Endothelial cell of umbilical vein (primary cell): ENCODE measurements at regions not wholly inside any gene's neighbourhood (a gene's known extent, or its start where the extent isn't known, plus 50 kb on each side); places are given as distances from the start of the nearest gene placed in this dataset.

Experiments used
- BruUV-seq: library from RNA; stranded (reverse); fragments of 400-500 nt; replicated peaks from 2 replicates; lab custom pipeline; 2021; lab: Mats Ljungman, UMichigan
- CTCF ChIA-PET: fragments of 300-600, 350-600 bp; sonication (Branson Sonifier 250); formaldehyde crosslinking; loops from one replicate; lab custom pipeline; 2021; ENCODE audit warnings: antibody characterized with exemption, inconsistent platforms; lab: Charles Lee
- POLR2A ChIA-PET: fragments of 300-600, 350-600 bp; sonication (Branson Sonifier 250); formaldehyde crosslinking; loops from one replicate; lab custom pipeline; 2021; ENCODE audit warnings: antibody characterized with exemption, inconsistent platforms; lab: Charles Lee
- DNase-seq: peaks from one replicate; pipeline ENCODE4 v3.0.0-alpha.2; 2011; ENCODE audit warnings: low read depth, low spot score
- FAIRE-seq: peaks from 2 replicates; lab custom pipeline; 2011; peaks lifted over from hg19 to GRCh38; lab: Jason Lieb, UNC
- H2AFZ ChIP-seq: 2 replicates; pipeline ENCODE4 v1.6.0; 2012; ENCODE audit warnings: low read depth, low read length, control low read depth, inconsistent platforms
- H3K27ac ChIP-seq: 2 replicates; pipeline ENCODE4 v1.5.1; 2011; ENCODE audit warnings: low read depth, mild to moderate bottlenecking, control low read depth, low read length, moderate library complexity; ENCODE audit not compliant: insufficient read depth
- H3K27me3 ChIP-seq, 2 experiments: 2 replicates each; pipeline versions ENCODE4 v1.6.0 to v1.6.1; 2011; ENCODE audit warnings: low read length in 2 of 2, mixed read lengths in 1 of 2; ENCODE audit not compliant: control insufficient read depth in 2 of 2, insufficient read depth in 2 of 2
- H3K36me3 ChIP-seq, 2 experiments: 2 replicates in 1 of 2; 3 replicates in 1 of 2; pipeline ENCODE4 v1.5.1; 2011; ENCODE audit warnings: low read length in 2 of 2, mild to moderate bottlenecking in 1 of 2, moderate library complexity in 1 of 2; ENCODE audit not compliant: control insufficient read depth in 2 of 2, insufficient read depth in 2 of 2; ENCODE audit errors: extremely low read depth in 1 of 2
- H3K4me1 ChIP-seq: 3 replicates; pipeline ENCODE4 v1.5.1; 2011; ENCODE audit warnings: mild to moderate bottlenecking, low read length; ENCODE audit not compliant: control insufficient read depth, insufficient read depth; ENCODE audit errors: extremely low read depth
- H3K4me2 ChIP-seq: 2 replicates; pipeline ENCODE4 v1.6.1; 2011; ENCODE audit warnings: low read length, control low read depth, mixed read lengths; ENCODE audit not compliant: insufficient read depth
- H3K4me3 ChIP-seq, 3 experiments: fragments of 200-600 bp in 1 of 3; sonication (generic), shearing (Covaris generic) in 1 of 3; replicated peaks in 1 of 3; 2 replicates each; pipeline ENCODE4 v1.5.1; 2011 to 2016; ENCODE audit warnings: control low read depth in 3 of 3, low read length in 3 of 3, mild to moderate bottlenecking in 2 of 3, inconsistent platforms in 1 of 3, low read depth in 1 of 3, moderate library complexity in 1 of 3; ENCODE audit not compliant: insufficient read depth in 1 of 3
- H3K79me2 ChIP-seq: 2 replicates; pipeline ENCODE4 v1.6.0; 2012; ENCODE audit warnings: low read length, inconsistent platforms; ENCODE audit not compliant: control insufficient read depth, insufficient read depth
- H3K9ac ChIP-seq: replicated peaks from 2 replicates; pipeline ENCODE3; 2011; ENCODE audit warnings: low read length, control low read depth; ENCODE audit not compliant: insufficient read depth; ENCODE audit errors: extremely low read depth
- H3K9me1 ChIP-seq: replicated peaks from 3 replicates; pipeline ENCODE4 v1.6.0; 2011; ENCODE audit warnings: mild to moderate bottlenecking, low read length; ENCODE audit not compliant: control insufficient read depth, insufficient read depth; ENCODE audit errors: extremely low read depth
- H3K9me3 ChIP-seq: replicated peaks from 2 replicates; pipeline ENCODE4 v1.5.1; 2012; ENCODE audit warnings: low read length, inconsistent platforms; ENCODE audit not compliant: control insufficient read depth, insufficient read depth
- H4K20me1 ChIP-seq: replicated peaks from 2 replicates; pipeline ENCODE3; 2011; ENCODE audit warnings: mild to moderate bottlenecking, low read length; ENCODE audit not compliant: control insufficient read depth, insufficient read depth; ENCODE audit errors: extremely low read depth
- CTCF ChIP-seq, 2 donors: IDR thresholded peaks; 1 replicate in 1 of 2; 2 replicates in 1 of 2; pipeline ENCODE4 v1.5.1; 2011; ENCODE audit warnings: low read length in 2 of 2, mild to moderate bottlenecking in 2 of 2, moderate library complexity in 2 of 2, control low read depth in 1 of 2, inconsistent platforms in 1 of 2, low read depth in 1 of 2; ENCODE audit not compliant: insufficient read depth in 1 of 2; ENCODE audit errors: extremely low read depth in 1 of 2
- EZH2 ChIP-seq: IDR thresholded peaks from 2 replicates; pipeline ENCODE4 v1.6.1; 2012; ENCODE audit warnings: borderline replicate concordance, low read depth, mild to moderate bottlenecking, moderate library complexity, low read length, inconsistent platforms; ENCODE audit not compliant: severe bottlenecking
- FOS ChIP-seq: IDR thresholded peaks from 2 replicates; pipeline ENCODE4 v1.6.1; 2011; ENCODE audit warnings: mild to moderate bottlenecking, low read length, moderate library complexity, borderline replicate concordance; ENCODE audit not compliant: insufficient read depth
- GATA2 ChIP-seq: IDR thresholded peaks from 2 replicates; pipeline ENCODE4 v1.7.0; 2011; ENCODE audit warnings: low read depth, mild to moderate bottlenecking, moderate library complexity, mixed read lengths, low read length; ENCODE audit not compliant: insufficient read length, insufficient read depth
- JUN ChIP-seq: IDR thresholded peaks from 2 replicates; pipeline ENCODE4 v1.6.1; 2011; ENCODE audit warnings: borderline replicate concordance, low read depth; ENCODE audit not compliant: insufficient read length, insufficient read depth
- MYC ChIP-seq: IDR thresholded peaks from one replicate; pipeline ENCODE4 v1.6.1; 2011; ENCODE audit warnings: mild to moderate bottlenecking, low read depth, low read length
- POLR2A ChIP-seq: IDR thresholded peaks from 2 replicates; pipeline ENCODE4 v1.6.1; 2012; ENCODE audit warnings: low read depth, mild to moderate bottlenecking, control low read depth, low read length
- POLR2AphosphoS5 ChIP-seq: IDR thresholded peaks from 2 replicates; pipeline ENCODE4 v1.6.1; 2012; ENCODE audit warnings: low read depth, mild to moderate bottlenecking, control low read depth, low read length, moderate library complexity; ENCODE audit not compliant: insufficient read depth
- dilution Hi-C: fragments of 300-500 bp; cut with MboI; formaldehyde crosslinking; loops from one replicate; pipeline ENCODE4 v1.15.0; 2019; ENCODE audit warnings: low sequenced_read_pairs; ENCODE audit not compliant: extremely low pct_ligation_motif_present
- intact Hi-C: fragments of 100-400 bp; cut with micrococcal nuclease; formaldehyde crosslinking; loops from one replicate; pipeline ENCODE4 v1.10.0; 2022
- TF ChIP-seq, protein P1 (sequence below): IDR thresholded peaks from 2 replicates; pipeline ENCODE4 v1.6.1; 2011; ENCODE audit not compliant: insufficient read depth, insufficient read length

DNA sequence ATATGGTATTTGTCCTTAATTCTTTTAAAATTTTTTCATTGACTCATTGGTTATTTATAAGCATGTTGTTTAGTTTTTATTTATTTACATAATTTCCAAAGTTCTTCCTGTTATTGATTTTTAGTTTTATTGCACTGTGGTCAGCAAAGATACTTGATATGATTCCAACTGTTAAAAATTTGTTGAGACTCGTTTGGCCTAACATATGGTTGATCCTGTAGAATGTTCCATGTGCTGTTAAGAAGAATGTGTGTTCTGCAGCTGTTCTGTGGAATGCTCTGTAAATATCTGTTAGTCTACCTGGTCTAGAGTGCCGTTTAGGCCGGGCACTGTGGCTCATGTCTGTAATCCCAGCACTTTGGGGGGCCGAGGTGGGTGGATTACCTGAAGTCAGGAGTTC, 197.7 kb downstream of the CD109 start:
- no peaks in the 10 kb centered on the region for H3K4me1 ChIP-seq
- H3K4me3 ChIP-seq = no peak overlapping the region
- no peaks in the 10 kb centered on the region for H3K36me3 ChIP-seq
- no peak overlapping the region for H3K4me2 ChIP-seq
- no peak overlapping the region for H3K27ac ChIP-seq
- no peak overlapping the region for H2AFZ ChIP-seq
- TF ChIP-seq POLR2AphosphoS5 = no peak
- TF ChIP-seq CTCF (IDR thresholded peaks at IDR 0.05; ENCODE audit: extremely low read depth in 1 of 2, insufficient read depth in 1 of 2, low read depth in 1 of 2, low read length in 2 of 2) = no peak
- TF ChIP-seq FOS = no peak
- no peak for TF ChIP-seq POLR2A
- TF ChIP-seq GATA2 = no peak
- no peak for TF ChIP-seq MYC
- TF ChIP-seq JUN = no peak
- TF ChIP-seq EZH2 = no peak
- TF ChIP-seq, protein P1, sequence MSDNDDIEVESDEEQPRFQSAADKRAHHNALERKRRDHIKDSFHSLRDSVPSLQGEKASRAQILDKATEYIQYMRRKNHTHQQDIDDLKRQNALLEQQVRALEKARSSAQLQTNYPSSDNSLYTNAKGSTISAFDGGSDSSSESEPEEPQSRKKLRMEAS = no peak
- no peak for FAIRE-seq
- H3K79me2 ChIP-seq = no peaks in the 10 kb centered on the region
- H4K20me1 ChIP-seq = no peaks in the 10 kb centered on the region
- H3K9ac ChIP-seq = no peak overlapping the region
- peaks cover 2 to 4% of the 10 kb centered on the region in 2 experiments for H3K27me3 ChIP-seq
- ChIA-PET POLR2A (no interaction called here), CTCF (interaction anchor here (1.3 kb wide), 1 partner anchor 1315 kb away, joined by 4 read pairs; no protein-coding TSS in a partner anchor)
- dilution Hi-C loops (no loop called here), intact Hi-C loops (loop anchor here (1.0 kb wide), 1 partner anchor 12 kb away; no protein-coding TSS in a partner anchor)
- no peaks in the 10 kb centered on the region for H3K9me3 ChIP-seq
- no peak for DNase-seq
- H3K9me1 ChIP-seq = no peaks in the 10 kb centered on the region
- BruUV-seq = no TSS peak
